22Rv1 (cell line): ENCODE measurements at regions not wholly inside any gene's neighbourhood (a gene's known extent, or its start where the extent isn't known, plus 50 kb on each side); places are given as distances from the start of the nearest gene placed in this dataset.

ENCODE experiments used
- H3K27ac ChIP-seq: fragments of 450-650 bp; 2 replicates; pipeline ENCODE4 v1.5.1; 2017
- ZFX ChIP-seq: fragments of 450-650 bp; IDR thresholded peaks from 2 replicates; pipeline ENCODE4 v1.6.1; 2017; ENCODE audit warnings: antibody characterized with exemption, borderline replicate concordance
- TF ChIP-seq, protein P1 (sequence below): fragments of 450-650 bp; IDR thresholded peaks from 2 replicates; pipeline ENCODE4 v1.5.1; 2017; ENCODE audit warnings: mild to moderate bottlenecking

DNA sequence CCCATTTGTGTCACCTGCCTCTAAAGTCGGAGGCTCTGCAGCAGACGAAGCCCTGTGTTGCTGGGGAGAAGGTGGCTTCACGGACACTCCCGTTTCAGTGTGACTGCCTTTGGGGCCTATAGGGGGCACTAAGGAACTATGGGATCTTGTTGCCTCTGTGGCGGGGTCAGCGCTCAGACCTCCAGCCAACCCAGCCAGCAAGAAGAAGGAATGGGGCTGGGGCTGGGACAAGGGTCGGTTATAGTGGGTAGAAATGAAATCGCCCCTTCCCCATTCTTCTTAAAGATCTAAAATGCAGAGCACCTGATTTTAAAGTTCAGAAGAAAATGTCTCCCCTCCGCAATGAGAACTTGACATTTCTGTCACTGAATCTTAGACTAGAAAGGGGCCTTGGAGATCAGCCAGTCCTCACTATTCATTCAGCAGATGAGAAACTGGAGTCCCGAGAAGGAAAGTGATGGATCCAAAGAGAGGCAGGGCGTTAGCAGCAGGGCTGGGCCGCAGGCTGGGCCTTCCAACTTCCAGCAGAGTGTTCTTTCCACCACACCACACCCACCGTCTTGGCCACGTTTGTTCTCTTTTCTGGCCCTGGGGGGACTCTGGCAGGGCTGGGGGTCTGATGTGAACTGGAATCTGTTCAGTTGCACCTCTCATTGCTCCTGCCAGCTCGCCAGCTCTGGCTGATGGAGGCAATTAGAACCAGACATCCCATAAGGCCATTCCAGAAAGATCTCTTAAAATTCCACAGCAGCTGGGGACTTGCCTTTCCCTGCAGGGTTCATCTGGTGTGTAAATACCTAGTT, 195.4 kb downstream of the OPA1 start:
- TF ChIP-seq ZFX = no peak
- TF ChIP-seq, protein P1, sequence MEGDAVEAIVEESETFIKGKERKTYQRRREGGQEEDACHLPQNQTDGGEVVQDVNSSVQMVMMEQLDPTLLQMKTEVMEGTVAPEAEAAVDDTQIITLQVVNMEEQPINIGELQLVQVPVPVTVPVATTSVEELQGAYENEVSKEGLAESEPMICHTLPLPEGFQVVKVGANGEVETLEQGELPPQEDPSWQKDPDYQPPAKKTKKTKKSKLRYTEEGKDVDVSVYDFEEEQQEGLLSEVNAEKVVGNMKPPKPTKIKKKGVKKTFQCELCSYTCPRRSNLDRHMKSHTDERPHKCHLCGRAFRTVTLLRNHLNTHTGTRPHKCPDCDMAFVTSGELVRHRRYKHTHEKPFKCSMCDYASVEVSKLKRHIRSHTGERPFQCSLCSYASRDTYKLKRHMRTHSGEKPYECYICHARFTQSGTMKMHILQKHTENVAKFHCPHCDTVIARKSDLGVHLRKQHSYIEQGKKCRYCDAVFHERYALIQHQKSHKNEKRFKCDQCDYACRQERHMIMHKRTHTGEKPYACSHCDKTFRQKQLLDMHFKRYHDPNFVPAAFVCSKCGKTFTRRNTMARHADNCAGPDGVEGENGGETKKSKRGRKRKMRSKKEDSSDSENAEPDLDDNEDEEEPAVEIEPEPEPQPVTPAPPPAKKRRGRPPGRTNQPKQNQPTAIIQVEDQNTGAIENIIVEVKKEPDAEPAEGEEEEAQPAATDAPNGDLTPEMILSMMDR = peak; percentile 65
- no peak overlapping the region for H3K27ac ChIP-seq

DNA sequence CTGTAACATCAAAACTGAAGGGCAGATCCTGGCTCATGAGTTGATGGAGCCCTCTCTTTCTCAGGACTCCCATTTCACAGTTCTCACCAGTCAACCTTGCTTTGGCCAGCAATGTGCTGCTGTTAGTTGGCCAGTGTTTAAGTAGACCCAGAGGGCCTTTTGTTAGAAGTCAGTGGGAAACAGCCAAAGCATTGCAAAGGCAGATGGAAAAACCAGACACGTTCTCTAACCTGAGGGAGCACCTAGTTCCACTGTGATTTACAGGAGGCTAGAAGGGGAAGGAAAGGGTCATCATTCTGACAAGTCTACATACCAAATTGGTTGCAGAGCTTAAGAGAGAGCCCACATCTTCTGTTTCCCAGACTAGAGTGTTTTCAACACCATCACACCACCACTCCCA, 196.4 kb downstream of the OPA1 start:
- H3K27ac ChIP-seq = no peak overlapping the region
- TF ChIP-seq ZFX = no peak
- TF ChIP-seq, protein P1 = no peak

DNA sequence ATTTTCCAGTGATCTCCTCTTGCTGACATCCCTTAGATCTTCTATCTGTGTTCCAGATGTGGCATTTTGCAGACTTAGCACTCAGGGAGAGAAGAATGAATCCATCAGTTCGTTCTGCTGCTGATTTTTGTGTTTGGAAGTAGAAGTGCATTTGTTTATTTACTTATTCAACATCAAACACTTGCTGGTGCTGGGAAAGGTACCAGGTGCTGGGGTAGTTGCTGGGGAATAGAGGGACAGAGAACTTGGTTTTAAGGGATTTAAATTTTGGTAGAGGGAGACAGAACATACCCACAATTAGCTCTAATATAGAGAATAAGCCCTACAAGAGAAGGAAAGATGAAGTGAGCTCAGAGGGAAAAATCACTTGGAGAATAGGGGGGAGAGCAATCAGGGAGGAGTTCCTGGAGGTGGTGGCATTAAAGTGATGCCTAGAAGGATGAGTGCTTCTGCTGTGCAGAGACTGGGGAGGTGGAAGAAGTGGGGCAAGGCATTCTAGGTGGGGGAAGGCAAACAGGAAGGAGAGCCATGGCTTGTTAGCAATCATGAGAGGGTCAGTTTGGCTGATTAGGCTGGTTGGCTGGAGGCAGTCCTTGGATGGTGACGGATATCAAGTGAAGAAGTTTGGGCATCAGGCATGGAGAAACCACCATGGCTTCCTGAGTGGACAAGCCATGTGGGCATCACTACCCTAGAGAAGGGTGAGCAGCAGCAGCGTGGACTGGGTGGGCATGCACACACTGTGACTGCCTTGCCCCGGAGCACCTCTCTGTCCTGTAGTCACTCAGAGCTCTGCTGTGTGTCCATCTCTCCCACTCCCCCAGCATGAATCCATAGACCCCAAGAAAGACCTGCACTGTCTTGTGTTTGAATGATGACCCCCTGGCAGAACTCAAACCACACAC, 197.3 kb downstream of the OPA1 start:
- no peak overlapping the region for H3K27ac ChIP-seq
- TF ChIP-seq, protein P1 = no peak
- no peak for TF ChIP-seq ZFX

DNA sequence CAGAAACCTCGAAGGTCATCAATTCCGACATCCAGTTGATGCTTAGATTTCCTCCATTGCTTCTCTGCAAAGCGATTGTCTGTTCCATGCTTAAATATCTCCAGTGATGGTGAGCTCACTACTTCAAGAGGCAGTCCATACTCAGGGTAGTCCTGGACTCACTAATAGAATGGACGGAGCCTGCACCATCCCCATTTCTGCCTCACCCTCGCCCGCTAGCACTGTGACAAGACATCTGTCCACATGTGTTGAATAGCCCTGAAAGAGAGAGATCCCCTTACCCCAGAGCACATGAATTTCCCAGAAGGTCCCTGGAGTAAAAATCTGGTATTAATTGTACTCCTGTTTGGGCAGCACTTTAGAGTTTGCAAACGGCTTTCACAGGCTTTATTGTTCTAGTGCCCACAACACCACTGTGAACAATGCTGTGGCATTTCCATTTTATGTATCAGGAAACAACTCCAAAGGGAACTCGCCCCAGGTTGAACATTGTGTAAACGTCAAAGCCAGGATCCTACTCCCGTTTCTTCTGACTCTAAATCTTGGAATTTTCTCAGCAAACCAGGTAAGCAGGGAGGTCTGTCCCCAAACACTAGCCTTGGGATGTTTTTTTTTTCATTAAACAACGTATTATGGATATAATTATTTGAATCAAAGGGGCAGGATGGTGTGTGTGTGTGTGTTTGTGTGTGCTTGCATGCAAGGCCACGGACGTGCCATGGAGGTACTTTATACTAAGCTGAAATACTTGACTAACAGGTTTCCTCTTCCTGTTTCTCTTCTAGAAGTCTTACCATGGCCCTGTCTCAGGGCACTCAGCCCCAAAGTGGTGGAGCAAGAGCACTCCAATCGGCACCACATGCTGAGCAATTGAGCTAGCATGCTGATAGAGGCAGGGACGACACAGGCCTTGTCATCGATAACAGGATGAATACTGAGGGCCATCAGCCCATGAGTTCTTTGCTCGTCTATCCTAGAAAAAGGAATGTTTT, 198.3 kb downstream of the OPA1 start:
- TF ChIP-seq, protein P1 = no peak
- no peak for TF ChIP-seq ZFX
- H3K27ac ChIP-seq = no peak overlapping the region

DNA sequence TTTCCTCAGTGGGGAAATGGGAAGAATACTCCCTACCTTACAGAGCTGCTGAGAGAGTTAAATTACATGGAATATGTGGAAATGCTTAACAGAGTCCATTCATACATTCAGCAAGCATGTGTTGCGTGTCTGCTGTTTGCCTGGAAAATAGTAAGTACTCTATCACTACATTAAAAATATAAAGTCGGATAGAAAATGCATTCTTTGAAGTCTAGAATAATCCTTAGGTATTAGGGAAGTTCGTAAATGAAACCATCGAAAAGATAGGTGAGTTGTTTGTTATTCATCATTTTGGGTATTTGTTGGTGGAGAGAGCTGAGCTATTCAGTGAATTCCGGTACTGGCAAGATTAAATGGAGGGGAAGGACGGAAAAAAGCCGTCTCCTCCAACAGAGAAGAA, 200.1 kb downstream of the OPA1 start:
- no peak for TF ChIP-seq ZFX
- TF ChIP-seq, protein P1 = no peak
- no peak overlapping the region for H3K27ac ChIP-seq

DNA sequence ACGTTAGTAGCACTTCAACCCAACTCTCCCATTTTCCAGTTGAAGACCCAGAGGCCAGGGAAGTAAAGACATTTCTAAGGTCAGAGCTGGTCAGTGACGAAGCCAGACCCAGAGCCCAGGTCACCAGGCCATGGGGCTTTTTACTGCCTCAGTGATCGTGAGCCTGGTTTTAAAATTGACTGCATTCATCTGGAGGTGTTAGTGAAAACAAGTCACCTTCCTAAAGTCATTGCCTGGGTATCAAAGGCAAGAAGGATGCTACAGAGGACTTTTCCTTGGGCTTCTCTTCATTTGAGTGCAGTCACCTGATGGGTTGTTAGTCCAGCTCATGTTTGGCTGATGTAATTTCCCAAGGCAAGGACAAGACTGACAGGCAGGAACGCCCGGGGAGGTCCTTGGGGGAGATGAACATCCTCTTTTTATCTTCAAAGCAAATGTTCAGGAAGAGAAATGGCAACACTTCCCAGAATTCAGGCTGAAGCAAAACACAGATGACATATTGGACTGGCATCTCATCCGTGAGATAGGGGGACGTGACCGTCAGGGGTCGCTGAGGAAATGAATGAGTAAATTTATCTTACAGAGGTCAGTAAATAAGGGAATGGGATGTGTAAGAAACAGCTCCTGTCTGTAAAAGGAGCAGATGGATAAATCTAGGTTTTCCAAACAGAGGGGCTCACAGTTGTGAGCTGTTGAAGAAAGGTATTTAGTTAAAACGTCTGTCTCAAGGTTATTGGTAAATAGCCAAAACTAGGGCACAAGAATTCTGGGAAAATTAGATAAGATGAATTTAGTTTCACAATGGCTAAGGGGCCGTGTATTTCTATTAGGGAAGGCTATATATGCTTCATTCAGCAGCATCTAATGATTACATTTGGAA, 201.2 kb downstream of the OPA1 start:
- no peak overlapping the region for H3K27ac ChIP-seq
- TF ChIP-seq ZFX = no peak
- TF ChIP-seq, protein P1 = no peak
